Stimulated activated CD4-positive, alpha-beta T cell treated with anti-CD3 and anti-CD28 coated beads, Interleukin-1b, Interleukin-23, amount 100 ng/mL, for 1 hour (primary cell): ENCODE measurements at regions not wholly inside any gene's neighbourhood (a gene's known extent, or its start where the extent isn't known, plus 50 kb on each side); places are given as distances from the start of the nearest gene placed in this dataset.
"Not testable (repeated sequence)": the region's sequence is repeated elsewhere in the genome, so short reads cannot be mapped to it uniquely, and the experiment has no call there.

Experiments used
- DNase-seq, 2 donors: peaks; one replicate each; pipeline ENCODE4 v3.0.0-alpha.2; 2020; ENCODE audit warnings: low read depth in 2 of 2

GRCh38 chr2:147025646-147026585, 818.9 kb upstream of the ACVR2A start:
- no peak for DNase-seq

- no peak for DNase-seq
These were observed 825.5 kb upstream of the ACVR2A start for GRCh38 chr2:147019311-147019710.

GRCh38 chr2:147017951-147018645, 826.7 kb upstream of the ACVR2A start:
- no peak for DNase-seq

GRCh38 chr2:147016181-147016580, 828.6 kb upstream of the ACVR2A start:
- DNase-seq = no peak

- DNase-seq = no peak
These were observed 829.2 kb upstream of the ACVR2A start for GRCh38 chr2:147015591-147015990.

GRCh38 chr2:147013696-147014392, 831.0 kb upstream of the ACVR2A start:
- no peak for DNase-seq

GRCh38 chr2:147008481-147008880, 836.3 kb upstream of the ACVR2A start:
- no peak for DNase-seq

- DNase-seq = no peak
These were observed 838.1 kb upstream of the ACVR2A start for GRCh38 chr2:147006736-147007141.

GRCh38 chr2:147003081-147003480, 841.7 kb upstream of the ACVR2A start:
- no peak for DNase-seq

GRCh38 chr2:147002256-147002655, 842.6 kb upstream of the ACVR2A start:
- no peak for DNase-seq

GRCh38 chr2:147001061-147001460, 843.8 kb upstream of the ACVR2A start:
- DNase-seq = no peak

- DNase-seq = not testable (repeated sequence)
These were observed 844.7 kb upstream of the ACVR2A start for GRCh38 chr2:147000151-147000550.

GRCh38 chr2:146997945-146998344, 846.9 kb upstream of the ACVR2A start:
- DNase-seq = no peak

GRCh38 chr2:146997488-146997887, 847.3 kb upstream of the ACVR2A start:
- DNase-seq = no peak

GRCh38 chr2:146994246-146994645, 850.6 kb upstream of the ACVR2A start:
- DNase-seq = no peak

- no peak for DNase-seq
These were observed 852.4 kb upstream of the ACVR2A start for GRCh38 chr2:146992466-146992865.

GRCh38 chr2:146992057-146992456, 852.8 kb upstream of the ACVR2A start:
- DNase-seq = no peak

GRCh38 chr2:146990311-146991054, 854.3 kb upstream of the ACVR2A start:
- DNase-seq = no peak

- DNase-seq = no peak
These were observed 855.1 kb upstream of the ACVR2A start for GRCh38 chr2:146989741-146990140.

GRCh38 chr2:146987996-146988395, 856.8 kb upstream of the ACVR2A start:
- no peak for DNase-seq

- no peak for DNase-seq
These were observed 858.7 kb upstream of the ACVR2A start for GRCh38 chr2:146986161-146986560.

GRCh38 chr2:146985753-146986152, 859.1 kb upstream of the ACVR2A start:
- no peak for DNase-seq
